ENCODE measurements at regions not wholly inside any gene's neighbourhood (a gene's known extent, or its start where the extent isn't known, plus 50 kb on each side); places are given as distances from the start of the nearest gene placed in this dataset.

GRCh38 chr5:66340786-66341185, 196.7 kb downstream of the SREK1 start:
- Mint-ChIP-seq H3K36me3 (ENCODE audit: low read depth) (no peaks in the 10 kb centered on the region), H3K4me1 (ENCODE audit: low read depth) (no peaks in the 10 kb centered on the region), H3K27ac (ENCODE audit: unreplicated experiment) (no peak overlapping the region), H3K9me3 (ENCODE audit: low read depth) (no peaks in the 10 kb centered on the region), H3K4me3 (ENCODE audit: unreplicated experiment) (no peak overlapping the region), H3K27me3 (ENCODE audit: low read depth) (peaks cover 25% of the 10 kb centered on the region)
- TF ChIP-seq, protein P1, sequence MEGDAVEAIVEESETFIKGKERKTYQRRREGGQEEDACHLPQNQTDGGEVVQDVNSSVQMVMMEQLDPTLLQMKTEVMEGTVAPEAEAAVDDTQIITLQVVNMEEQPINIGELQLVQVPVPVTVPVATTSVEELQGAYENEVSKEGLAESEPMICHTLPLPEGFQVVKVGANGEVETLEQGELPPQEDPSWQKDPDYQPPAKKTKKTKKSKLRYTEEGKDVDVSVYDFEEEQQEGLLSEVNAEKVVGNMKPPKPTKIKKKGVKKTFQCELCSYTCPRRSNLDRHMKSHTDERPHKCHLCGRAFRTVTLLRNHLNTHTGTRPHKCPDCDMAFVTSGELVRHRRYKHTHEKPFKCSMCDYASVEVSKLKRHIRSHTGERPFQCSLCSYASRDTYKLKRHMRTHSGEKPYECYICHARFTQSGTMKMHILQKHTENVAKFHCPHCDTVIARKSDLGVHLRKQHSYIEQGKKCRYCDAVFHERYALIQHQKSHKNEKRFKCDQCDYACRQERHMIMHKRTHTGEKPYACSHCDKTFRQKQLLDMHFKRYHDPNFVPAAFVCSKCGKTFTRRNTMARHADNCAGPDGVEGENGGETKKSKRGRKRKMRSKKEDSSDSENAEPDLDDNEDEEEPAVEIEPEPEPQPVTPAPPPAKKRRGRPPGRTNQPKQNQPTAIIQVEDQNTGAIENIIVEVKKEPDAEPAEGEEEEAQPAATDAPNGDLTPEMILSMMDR (IDR thresholded peaks at IDR 0.05), result no peak
- DNase-seq (ENCODE audit: low spot score), result no peak

GRCh38 chr5:66342341-66342880, 198.3 kb downstream of the SREK1 start:
- Mint-ChIP-seq H3K36me3 (ENCODE audit: low read depth) (no peaks in the 10 kb centered on the region), H3K4me3 (ENCODE audit: unreplicated experiment) (no peak overlapping the region), H3K27me3 (ENCODE audit: low read depth) (peaks cover 26% of the 10 kb centered on the region), H3K4me1 (ENCODE audit: low read depth) (no peaks in the 10 kb centered on the region), H3K9me3 (ENCODE audit: low read depth) (no peaks in the 10 kb centered on the region), H3K27ac (ENCODE audit: unreplicated experiment) (no peak overlapping the region)
- TF ChIP-seq, protein P1 (IDR thresholded peaks at IDR 0.05), result no peak
- DNase-seq (ENCODE audit: low spot score), result no peak

- H3K27me3 Mint-ChIP-seq (ENCODE audit: low read depth), result peaks cover 25% of the 10 kb centered on the region
These were observed 199.4 kb downstream of the SREK1 start for GRCh38 chr5:66343370-66344071.

DNA sequence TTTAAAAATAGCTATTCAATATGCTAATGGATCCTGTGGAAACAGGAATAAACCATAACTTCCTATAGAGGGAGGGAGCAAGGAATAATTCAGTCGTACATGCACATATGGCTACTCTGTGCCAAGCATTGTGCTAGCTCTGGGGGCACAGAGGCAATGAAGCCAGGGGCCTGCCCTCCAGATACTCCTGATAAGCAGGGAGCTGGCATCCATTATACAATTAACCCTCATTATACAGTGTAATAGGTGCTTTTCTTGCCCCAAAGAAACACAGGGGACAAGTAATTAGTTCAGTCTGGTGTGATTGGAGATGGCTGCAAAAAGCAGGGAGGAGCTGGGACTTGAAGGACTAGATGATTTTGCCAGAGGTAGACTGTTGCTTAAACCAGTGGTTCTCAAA, 200.4 kb downstream of the SREK1 start:
- DNase-seq (ENCODE audit: low spot score), result no peak
- H3K9me3 Mint-ChIP-seq (ENCODE audit: low read depth), result no peaks in the 10 kb centered on the region
- H3K4me1 Mint-ChIP-seq (ENCODE audit: low read depth), result no peaks in the 10 kb centered on the region
- H3K27me3 Mint-ChIP-seq (ENCODE audit: low read depth), result peaks cover 21% of the 10 kb centered on the region
- H3K4me3 Mint-ChIP-seq (ENCODE audit: unreplicated experiment), result no peak overlapping the region
- H3K36me3 Mint-ChIP-seq (ENCODE audit: low read depth), result no peaks in the 10 kb centered on the region
- H3K27ac Mint-ChIP-seq (ENCODE audit: unreplicated experiment), result no peak overlapping the region
- TF ChIP-seq, protein P1 (IDR thresholded peaks at IDR 0.05), result no peak

More at GRCh38 chr5:66343370-66344071, 199.4 kb downstream of the SREK1 start:
- Mint-ChIP-seq H3K9me3 (ENCODE audit: low read depth) (no peaks in the 10 kb centered on the region), H3K27ac (ENCODE audit: unreplicated experiment) (no peak overlapping the region), H3K4me3 (ENCODE audit: unreplicated experiment) (no peak overlapping the region), H3K4me1 (ENCODE audit: low read depth) (no peaks in the 10 kb centered on the region), H3K36me3 (ENCODE audit: low read depth) (no peaks in the 10 kb centered on the region)
- DNase-seq (ENCODE audit: low spot score), result no peak
- TF ChIP-seq, protein P1 (IDR thresholded peaks at IDR 0.05), result no peak

DNA sequence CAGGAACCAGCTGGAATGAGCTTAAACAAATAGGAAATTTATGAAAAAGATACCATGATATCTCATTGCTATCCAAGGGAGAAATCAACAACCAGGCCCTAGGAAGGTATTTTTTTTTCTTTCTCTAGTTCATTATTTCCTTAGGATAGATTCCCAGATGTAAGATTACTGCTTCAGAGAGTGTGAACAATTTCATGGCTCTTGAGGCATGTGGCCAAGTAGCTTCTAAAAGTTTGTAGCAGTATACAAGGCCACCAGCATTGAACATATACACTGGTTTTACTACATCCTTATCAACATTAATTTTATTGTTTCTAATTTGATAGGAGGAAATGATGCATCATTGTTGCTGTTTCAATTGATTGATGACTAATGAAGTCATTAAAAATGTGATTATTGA, 201.2 kb downstream of the SREK1 start:
- peaks cover 23% of the 10 kb centered on the region for H3K27me3 Mint-ChIP-seq (ENCODE audit: low read depth)
- H3K4me1 Mint-ChIP-seq (ENCODE audit: low read depth), result no peaks in the 10 kb centered on the region
- TF ChIP-seq, protein P1 (IDR thresholded peaks at IDR 0.05), result no peak
- no peak overlapping the region for H3K27ac Mint-ChIP-seq (ENCODE audit: unreplicated experiment)
- no peak for DNase-seq (ENCODE audit: low spot score)
- no peaks in the 10 kb centered on the region for H3K9me3 Mint-ChIP-seq (ENCODE audit: low read depth)
- H3K36me3 Mint-ChIP-seq (ENCODE audit: low read depth), result no peaks in the 10 kb centered on the region
- H3K4me3 Mint-ChIP-seq (ENCODE audit: unreplicated experiment), result no peak overlapping the region
